SW 1271 (cell line): ENCODE measurements at regions not wholly inside any gene's neighbourhood (a gene's known extent, or its start where the extent isn't known, plus 50 kb on each side); places are given as distances from the start of the nearest gene placed in this dataset.
"Not testable (repeated sequence)": the region's sequence is repeated elsewhere in the genome, so short reads cannot be mapped to it uniquely, and the experiment has no call there.

Source experiments
- DNase-seq, 2 experiments: peaks; one replicate each; lab custom pipeline; 2025; lab: John Stamatoyannopoulos, UW

- no peak for DNase-seq
Measured at GRCh38 chr7:142534726-142535122, 214.5 kb upstream of the PRSS1 start.

DNA sequence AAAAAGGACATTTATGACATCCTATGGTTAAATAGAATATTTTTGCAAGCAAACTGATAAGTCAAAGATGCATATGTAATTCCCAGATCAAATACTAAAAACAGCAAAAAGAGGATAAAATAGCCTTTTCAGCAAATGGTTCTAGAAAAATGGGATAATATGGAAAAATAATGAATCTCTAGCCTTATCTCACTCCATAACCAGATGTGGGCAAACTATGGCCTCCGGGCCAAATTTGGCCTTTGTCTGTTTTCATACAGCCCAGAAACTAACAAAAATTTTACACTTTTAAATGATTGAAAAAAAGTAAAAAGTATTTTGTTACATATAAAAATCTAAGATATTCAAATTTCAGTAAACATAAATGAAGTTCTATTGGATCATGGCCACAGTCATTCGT, 215.4 kb upstream of the PRSS1 start:
- no peak for DNase-seq

DNA sequence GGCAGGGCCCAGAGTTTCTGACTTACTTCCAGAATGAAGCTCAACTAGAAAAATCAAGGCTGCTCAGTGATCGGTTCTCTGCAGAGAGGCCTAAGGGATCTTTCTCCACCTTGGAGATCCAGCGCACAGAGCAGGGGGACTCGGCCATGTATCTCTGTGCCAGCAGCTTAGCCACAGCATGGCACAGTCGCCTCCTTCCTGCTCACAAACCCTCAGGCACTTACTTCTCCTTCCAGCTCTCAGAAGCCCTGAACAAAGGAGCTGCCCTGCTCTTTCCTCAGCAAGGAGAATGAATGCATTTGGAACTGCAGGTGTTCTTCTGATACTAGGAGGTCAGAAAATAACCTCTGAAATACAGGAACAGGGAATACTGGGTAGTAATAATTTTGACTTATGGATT, 219.7 kb upstream of the PRSS1 start:
- DNase-seq = no peak

DNA sequence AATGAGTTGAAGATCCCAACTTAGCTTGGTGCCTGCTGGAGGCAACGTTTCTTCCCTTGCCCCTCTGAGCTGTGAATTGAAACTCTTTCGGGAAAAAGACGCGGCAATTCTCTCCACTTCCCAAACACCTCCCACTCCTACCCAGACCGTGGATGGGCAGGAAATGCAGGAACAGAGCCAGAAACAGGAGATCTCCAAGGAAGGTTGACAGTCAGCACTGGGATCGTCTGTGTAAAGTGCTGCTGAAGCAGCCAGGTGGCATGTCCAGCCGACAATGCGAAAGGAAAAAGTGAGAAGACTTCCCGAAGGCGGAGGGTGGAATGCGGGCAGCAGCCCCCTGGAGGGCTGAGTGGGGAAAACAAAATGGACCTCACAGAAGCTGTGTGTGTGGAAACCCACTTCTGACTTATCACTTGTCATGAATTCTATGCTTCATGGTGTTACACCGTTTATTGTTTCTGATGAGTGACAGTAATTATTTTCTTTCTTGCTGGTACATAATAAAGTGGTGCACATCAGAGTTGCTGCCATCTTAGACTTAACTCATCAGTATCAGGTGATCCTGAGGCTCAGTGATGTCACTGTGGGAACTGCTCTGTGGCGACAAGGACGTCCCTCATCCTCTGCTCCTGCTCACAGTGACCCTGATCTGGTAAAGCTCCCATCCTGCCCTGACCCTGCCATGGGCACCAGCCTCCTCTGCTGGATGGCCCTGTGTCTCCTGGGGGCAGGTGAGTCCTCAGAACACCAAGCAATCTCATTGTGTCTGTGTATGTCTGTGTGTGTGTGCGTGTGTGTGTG, 220.5 kb upstream of the PRSS1 start:
- no peak for DNase-seq

GRCh38 chr7:142523821-142524460, 225.3 kb upstream of the PRSS1 start:
- no peak for DNase-seq

DNA sequence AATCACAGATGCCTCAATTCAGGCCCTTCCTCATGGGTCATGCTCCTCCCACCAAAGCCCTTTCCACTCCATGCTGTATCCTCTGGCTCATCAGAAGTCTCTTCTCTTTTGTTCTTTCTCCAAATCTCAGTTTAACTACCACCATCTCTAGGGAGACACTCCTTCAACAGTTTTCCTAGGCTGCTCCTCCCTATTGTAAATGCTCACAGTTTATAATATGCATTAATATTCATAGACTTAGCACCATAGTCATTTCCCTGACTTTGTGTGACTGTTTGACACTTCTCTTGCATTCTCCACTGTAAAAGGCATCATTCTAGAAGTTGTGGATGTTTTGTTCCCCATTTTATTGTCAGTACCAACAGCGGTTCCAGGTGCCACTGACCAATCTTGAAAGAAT, 226.5 kb upstream of the PRSS1 start:
- DNase-seq = no peak

DNA sequence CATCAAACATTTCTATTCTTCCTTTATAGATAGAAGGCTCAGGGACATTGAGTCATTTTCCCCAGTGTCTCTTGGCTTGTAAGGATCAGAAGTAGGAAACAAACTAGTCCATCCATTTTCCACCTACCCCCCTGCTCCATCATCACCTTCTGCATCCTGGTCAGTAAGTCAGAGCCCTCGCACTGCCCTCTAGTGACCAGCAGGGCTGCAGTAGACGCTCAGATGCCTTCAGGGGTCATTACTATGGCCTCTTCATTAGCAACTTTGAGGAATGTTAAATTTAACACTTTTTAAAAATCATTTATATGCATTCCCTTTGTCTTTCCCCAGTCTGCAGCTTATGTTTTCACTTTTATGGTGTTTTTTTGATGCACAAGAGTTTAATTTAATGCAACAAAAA, 228.4 kb upstream of the PRSS1 start:
- peak in 1 of 2 experiments; percentile 6 for DNase-seq

- not testable (repeated sequence) for DNase-seq
Measured at GRCh38 chr7:142520455-142520854, 228.8 kb upstream of the PRSS1 start.

GRCh38 chr7:142519079-142520078, 229.9 kb upstream of the PRSS1 start:
- no peak for DNase-seq

DNA sequence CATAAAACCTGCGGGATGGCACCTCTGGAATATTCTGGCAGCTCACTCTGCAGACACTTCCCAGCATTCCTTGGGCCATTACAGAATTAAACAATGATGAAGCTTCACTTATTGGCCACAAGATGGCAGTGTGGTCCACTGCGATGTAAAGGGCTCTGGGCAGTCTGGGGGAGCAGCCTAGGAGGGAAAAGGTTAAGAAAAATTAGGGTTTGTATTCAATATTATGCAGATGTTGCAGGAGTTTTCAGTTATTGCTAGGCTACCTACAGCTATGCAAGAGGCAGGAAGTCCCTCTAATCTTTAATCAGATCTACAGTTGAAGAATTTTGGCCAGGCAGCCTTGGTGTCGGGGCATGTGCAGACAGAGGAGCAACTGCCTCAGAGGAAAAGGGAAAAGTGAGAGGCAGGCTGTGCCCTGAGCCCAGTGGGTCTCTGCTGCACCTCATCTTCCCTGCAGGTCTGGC, 233.2 kb upstream of the PRSS1 start:
- DNase-seq = peak in 1 of 2 experiments; percentile 65

GRCh38 chr7:142514716-142515115, 234.6 kb upstream of the PRSS1 start:
- not testable (repeated sequence) for DNase-seq

- DNase-seq = no peak
Measured at GRCh38 chr7:142513178-142513955, 235.9 kb upstream of the PRSS1 start.

DNA sequence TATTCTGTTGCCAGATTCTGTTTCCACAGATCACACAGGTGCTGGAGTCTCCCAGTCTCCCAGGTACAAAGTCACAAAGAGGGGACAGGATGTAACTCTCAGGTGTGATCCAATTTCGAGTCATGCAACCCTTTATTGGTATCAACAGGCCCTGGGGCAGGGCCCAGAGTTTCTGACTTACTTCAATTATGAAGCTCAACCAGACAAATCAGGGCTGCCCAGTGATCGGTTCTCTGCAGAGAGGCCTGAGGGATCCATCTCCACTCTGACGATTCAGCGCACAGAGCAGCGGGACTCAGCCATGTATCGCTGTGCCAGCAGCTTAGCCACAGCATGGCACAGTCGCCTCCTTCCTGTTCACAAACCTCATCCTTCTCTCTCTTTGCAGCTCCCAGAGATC, 237.5 kb upstream of the PRSS1 start:
- DNase-seq = no peak

GRCh38 chr7:142511374-142511773, 237.9 kb upstream of the PRSS1 start:
- no peak for DNase-seq

- not testable (repeated sequence) for DNase-seq
Measured at GRCh38 chr7:142509235-142509634, 240.0 kb upstream of the PRSS1 start.

GRCh38 chr7:142508251-142508650, 241.0 kb upstream of the PRSS1 start:
- DNase-seq = no peak

DNA sequence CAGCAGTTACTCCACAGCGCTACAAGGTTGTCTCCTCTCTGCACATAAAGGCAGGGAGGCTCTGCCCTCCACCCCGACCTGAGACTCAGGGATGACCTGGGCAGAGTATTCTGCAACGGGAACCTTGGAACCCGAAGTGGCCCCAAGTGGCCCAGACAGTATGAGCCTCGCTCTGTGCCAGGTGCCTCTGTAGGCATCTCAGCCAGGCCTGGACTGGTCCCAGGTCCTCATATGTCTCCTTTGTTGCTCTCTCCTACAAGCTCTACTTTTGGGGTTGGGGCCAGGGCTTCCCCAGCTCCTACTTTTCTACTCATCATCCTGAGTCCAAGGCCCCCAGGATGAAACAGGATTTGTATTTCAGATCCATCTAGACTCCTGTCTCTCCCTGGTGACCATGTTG, 241.5 kb upstream of the PRSS1 start:
- DNase-seq = no peak

- not testable (repeated sequence) for DNase-seq
Measured at GRCh38 chr7:142507066-142507465, 242.2 kb upstream of the PRSS1 start.

GRCh38 chr7:142506601-142507000, 242.7 kb upstream of the PRSS1 start:
- DNase-seq = no peak

GRCh38 chr7:142503949-142504348, 245.3 kb upstream of the PRSS1 start:
- not testable (repeated sequence) for DNase-seq

DNA sequence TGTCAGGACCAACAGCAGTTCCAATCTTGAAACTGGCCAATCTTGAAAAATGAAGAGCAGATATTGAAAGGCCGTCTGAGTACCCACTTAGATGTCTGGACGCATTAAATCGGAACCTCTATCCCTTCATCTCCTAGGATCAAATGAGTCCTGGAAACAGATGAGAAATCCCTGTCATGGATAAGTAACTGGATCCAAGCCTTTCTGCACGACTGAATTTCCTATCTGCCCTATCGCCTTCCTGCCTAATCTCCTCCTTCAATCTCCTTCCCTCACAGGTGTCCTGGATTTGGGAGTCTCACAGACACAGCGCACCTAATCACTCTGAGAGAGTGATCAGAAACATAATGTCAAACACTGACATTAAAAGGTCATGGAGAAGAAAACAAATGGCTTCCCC, 245.2 kb upstream of the PRSS58 start:
- no peak for DNase-seq
